ENCODE measurements at regions not wholly inside any gene's neighbourhood (a gene's known extent, or its start where the extent isn't known, plus 50 kb on each side); places are given as distances from the start of the nearest gene placed in this dataset.

DNA sequence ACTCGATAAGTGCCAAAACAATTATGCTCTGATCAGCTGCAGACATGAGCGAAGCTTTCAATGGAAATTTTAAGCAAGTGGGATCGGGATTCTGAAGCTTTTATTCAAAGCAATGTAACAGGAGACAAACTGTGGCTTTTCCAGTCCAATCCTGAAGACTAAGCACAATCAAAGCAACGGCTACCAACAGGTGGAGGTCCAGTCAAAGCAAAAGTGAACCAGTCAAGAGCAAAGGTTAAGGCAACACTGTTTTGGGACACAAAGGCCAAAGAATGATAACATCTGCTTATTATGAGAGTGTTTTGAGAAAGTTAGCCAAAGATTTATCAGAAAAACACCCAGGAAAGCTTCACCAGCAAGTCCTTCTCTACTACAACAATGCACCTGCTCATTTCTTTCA is 170.1 kb downstream of the SEC16B start:
- TF ChIP-seq CTCF (IDR thresholded peaks at IDR 0.05) (no peak), POLR2A (IDR thresholded peaks at IDR 0.05) (no peak)
